Nephron progenitor cell (in vitro differentiated cells): ENCODE measurements at regions not wholly inside any gene's neighbourhood (a gene's known extent, or its start where the extent isn't known, plus 50 kb on each side); places are given as distances from the start of the nearest gene placed in this dataset.

Source experiments
- DNase-seq: peaks from one replicate; pipeline ENCODE4 v3.0.0; 2021
- H3K27ac Mint-ChIP-seq: 2 replicates; pipeline ENCODE4 v1.8.0; 2021; ENCODE audit warnings: mild to moderate bottlenecking, moderate library complexity, mixed read lengths
- H3K27me3 Mint-ChIP-seq: 2 replicates; pipeline ENCODE4 v1.8.0; 2021; ENCODE audit warnings: mild to moderate bottlenecking, low read depth, mixed read lengths; ENCODE audit not compliant: poor library complexity
- H3K36me3 Mint-ChIP-seq: 2 replicates; pipeline ENCODE4 v1.8.0; 2021; ENCODE audit warnings: low read depth, mixed read lengths
- H3K4me1 Mint-ChIP-seq: 2 replicates; pipeline ENCODE4 v1.8.0; 2021; ENCODE audit warnings: mixed read lengths
- H3K4me3 Mint-ChIP-seq: 2 replicates; pipeline ENCODE4 v1.8.0; 2021; ENCODE audit warnings: mild to moderate bottlenecking, moderate library complexity, mixed read lengths
- H3K9me3 Mint-ChIP-seq: 2 replicates; pipeline ENCODE4 v1.8.0; 2021; ENCODE audit warnings: mild to moderate bottlenecking, moderate library complexity, mixed read lengths
- CTCF ChIP-seq: fragments of 200-600 bp; sonication (generic); IDR thresholded peaks from 2 replicates; pipeline ENCODE4 v1.5.0; 2021; ENCODE audit warnings: antibody characterized with exemption

- H3K27ac Mint-ChIP-seq: no peak overlapping the region
- H3K36me3 Mint-ChIP-seq: no peaks in the 10 kb centered on the region
- no peak for TF ChIP-seq CTCF
- H3K4me1 Mint-ChIP-seq: no peaks in the 10 kb centered on the region
- H3K27me3 Mint-ChIP-seq: no peaks in the 10 kb centered on the region
- peaks cover 7% of the 10 kb centered on the region for H3K9me3 Mint-ChIP-seq
- H3K4me3 Mint-ChIP-seq: no peak overlapping the region
- no peak for DNase-seq
These were observed 84.5 kb downstream of the MAGEB17 start for GRCh38 chrX:16251782-16252181.

- peaks cover 6% of the 10 kb centered on the region for H3K4me1 Mint-ChIP-seq
- H3K36me3 Mint-ChIP-seq: no peaks in the 10 kb centered on the region
- peaks cover 3% of the 10 kb centered on the region for H3K27me3 Mint-ChIP-seq
- no peak overlapping the region for H3K27ac Mint-ChIP-seq
- peaks cover 11% of the 10 kb centered on the region for H3K9me3 Mint-ChIP-seq
- no peak for DNase-seq
- no peak overlapping the region for H3K4me3 Mint-ChIP-seq
- TF ChIP-seq CTCF: no peak
These were observed 91.6 kb downstream of the MAGEB17 start for GRCh38 chrX:16258882-16259281.

- no peak for DNase-seq
- Mint-ChIP-seq H3K36me3 (no peaks in the 10 kb centered on the region), H3K27ac (no peak overlapping the region), H3K4me3 (no peak overlapping the region), H3K4me1 (no peaks in the 10 kb centered on the region), H3K27me3 (no peaks in the 10 kb centered on the region), H3K9me3 (peaks cover 20% of the 10 kb centered on the region)
- no peak for TF ChIP-seq CTCF
These were observed 100.2 kb downstream of the MAGEB17 start for GRCh38 chrX:16267431-16267830.

GRCh38 chrX:16268206-16268605 is 100.9 kb downstream of the MAGEB17 start:
- H3K27me3 Mint-ChIP-seq: no peaks in the 10 kb centered on the region
- H3K36me3 Mint-ChIP-seq: no peaks in the 10 kb centered on the region
- H3K4me1 Mint-ChIP-seq: no peaks in the 10 kb centered on the region
- DNase-seq: no peak
- H3K4me3 Mint-ChIP-seq: no peak overlapping the region
- peaks cover 20% of the 10 kb centered on the region for H3K9me3 Mint-ChIP-seq
- H3K27ac Mint-ChIP-seq: no peak overlapping the region
- no peak for TF ChIP-seq CTCF

- Mint-ChIP-seq H3K36me3 (no peaks in the 10 kb centered on the region), H3K27ac (no peak overlapping the region), H3K4me1 (no peaks in the 10 kb centered on the region), H3K27me3 (no peaks in the 10 kb centered on the region), H3K9me3 (peaks cover 16% of the 10 kb centered on the region), H3K4me3 (no peak overlapping the region)
- no peak for DNase-seq
- TF ChIP-seq CTCF: no peak
These were observed 111.6 kb downstream of the MAGEB17 start for GRCh38 chrX:16278927-16279326.

GRCh38 chrX:16282209-16282608 is 114.9 kb downstream of the MAGEB17 start:
- TF ChIP-seq CTCF: no peak
- Mint-ChIP-seq H3K27ac (no peak overlapping the region), H3K9me3 (peaks cover 9% of the 10 kb centered on the region), H3K4me1 (no peaks in the 10 kb centered on the region), H3K36me3 (no peaks in the 10 kb centered on the region), H3K27me3 (no peaks in the 10 kb centered on the region), H3K4me3 (no peak overlapping the region)
- DNase-seq: no peak
